K562 (cell line): ENCODE measurements at regions not wholly inside any gene's neighbourhood (a gene's known extent, or its start where the extent isn't known, plus 50 kb on each side); places are given as distances from the start of the nearest gene placed in this dataset.

Experiments used
- ATAC-seq: fragments of 200-7000 bp; cut with Tn5 transposase; 3 replicates; pipeline ENCODE4 v1.9.1; 2020; ENCODE audit warnings: moderate library complexity
- BruUV-seq: library from RNA; stranded (reverse); fragments of 400-500 nt; replicated peaks from 2 replicates; lab custom pipeline; 2021; lab: Mats Ljungman, UMichigan
- CTCF ChIA-PET: fragments of 300-600 bp; formaldehyde crosslinking; extraction: SDS; loops from one replicate; lab custom pipeline; 2021; ENCODE audit warnings: low intra/inter-chr PET ratio; lab: Yijun Ruan, JAX
- POLR2A ChIA-PET: fragments of 300-600, 350-650 bp; sonication (Branson Sonifier 250); formaldehyde crosslinking; extraction: SDS; loops from one replicate; lab custom pipeline; 2021; ENCODE audit warnings: antibody characterized with exemption, inconsistent platforms; lab: Yijun Ruan, JAX
- DNase-seq, 4 experiments: peaks; one replicate each; pipeline versions ENCODE4 v3.0.0 to v3.0.0-alpha.2; 2011 to 2018; ENCODE audit warnings: low spot score in 3 of 4, mixed read lengths in 3 of 4; ENCODE audit errors: extremely low read depth in 1 of 4
- FAIRE-seq: peaks from 2 replicates; lab custom pipeline; 2011; peaks lifted over from hg19 to GRCh38; lab: Jason Lieb, UNC
- H2AFZ ChIP-seq: 2 replicates; pipeline ENCODE4 v1.6.0; 2011; ENCODE audit warnings: low read depth, low read length, control low read depth, inconsistent platforms
- H3K27ac ChIP-seq: fragments of 200-600 bp; 3 replicates; pipeline ENCODE4 v1.8.0; 2011; ENCODE audit warnings: low read depth, mild to moderate bottlenecking, control low read depth, inconsistent platforms, low read length, moderate library complexity, mixed read lengths; ENCODE audit errors: extremely low read depth
- H3K27me3 ChIP-seq, 2 experiments: fragments of 300-600 bp in 1 of 2; 2 replicates in 1 of 2; 3 replicates in 1 of 2; pipeline versions ENCODE4 v1.6.0 to v1.8.0; 2011; ENCODE audit warnings: inconsistent platforms in 2 of 2, low read length in 2 of 2, mild to moderate bottlenecking in 1 of 2, mixed read lengths in 1 of 2, moderate library complexity in 1 of 2; ENCODE audit not compliant: control insufficient read depth in 2 of 2, insufficient read depth in 2 of 2
- H3K36me3 ChIP-seq: fragments of 300-600 bp; 3 replicates; pipeline ENCODE4 v1.8.0; 2011; ENCODE audit warnings: mild to moderate bottlenecking, low read length, inconsistent platforms; ENCODE audit not compliant: control insufficient read depth, insufficient read depth
- H3K4me1 ChIP-seq, 2 experiments: fragments of 200-600 bp in 1 of 2; replicated peaks in 1 of 2; 2 replicates in 1 of 2; 3 replicates in 1 of 2; pipeline versions ENCODE4 v1.5.1 to v1.8.0; 2011; ENCODE audit warnings: inconsistent platforms in 2 of 2, low read length in 2 of 2, mild to moderate bottlenecking in 1 of 2, mixed read lengths in 1 of 2, moderate library complexity in 1 of 2; ENCODE audit not compliant: control insufficient read depth in 2 of 2, insufficient read depth in 2 of 2
- H3K4me2 ChIP-seq: 2 replicates; pipeline ENCODE4 v1.6.1; 2011; ENCODE audit warnings: low read length, control low read depth, inconsistent platforms, mixed read lengths; ENCODE audit not compliant: insufficient read depth
- H3K4me3 ChIP-seq: fragments of 200-600 bp; sonication (generic), shearing (Covaris generic); 2 replicates; pipeline ENCODE4 v1.5.1; 2016; ENCODE audit warnings: control low read depth, inconsistent platforms
- H3K79me2 ChIP-seq: fragments of 200-600 bp; 3 replicates; pipeline ENCODE4 v1.8.0; 2011; ENCODE audit warnings: low read length, inconsistent platforms; ENCODE audit not compliant: control insufficient read depth, insufficient read depth
- H3K9ac ChIP-seq, 2 experiments: 2 replicates each; pipeline versions ENCODE4 v1.6.0 to v1.6.1; 2011; ENCODE audit warnings: low read depth in 2 of 2, low read length in 2 of 2, control low read depth in 1 of 2, inconsistent platforms in 1 of 2, mild to moderate bottlenecking in 1 of 2, mixed read lengths in 1 of 2; ENCODE audit not compliant: insufficient read depth in 1 of 2
- H3K9me1 ChIP-seq: one replicate; pipeline ENCODE4 v1.6.0; 2011; ENCODE audit warnings: inconsistent platforms, mild to moderate bottlenecking, low read length, moderate library complexity; ENCODE audit not compliant: control insufficient read depth, insufficient read depth
- H3K9me3 ChIP-seq: replicated peaks from 2 replicates; pipeline ENCODE4 v1.5.1; 2011; ENCODE audit warnings: low read depth, low read length, inconsistent platforms; ENCODE audit not compliant: control insufficient read depth, insufficient read depth
- H4K20me1 ChIP-seq: replicated peaks from 2 replicates; pipeline ENCODE4 v1.6.1; 2011; ENCODE audit warnings: low read length, inconsistent platforms, mixed read lengths; ENCODE audit not compliant: control insufficient read depth, insufficient read depth
- ARHGAP35 ChIP-seq: fragments of 450-650 bp; IDR thresholded peaks from 2 replicates; pipeline ENCODE4 v1.6.1; 2018; ENCODE audit not compliant: partially characterized antibody
- ARID1B ChIP-seq: fragments of 450-650 bp; IDR thresholded peaks from 2 replicates; pipeline ENCODE4 v1.6.1; 2016; ENCODE audit warnings: antibody characterized with exemption, mild to moderate bottlenecking, inconsistent platforms
- GTF2A2 ChIP-seq: IDR thresholded peaks from 2 replicates; pipeline ENCODE4 v1.6.1; 2016; ENCODE audit warnings: mild to moderate bottlenecking, missing genetic modification characterization, missing compliant biosample characterization
- NR2C1 ChIP-seq, 2 experiments: fragments of 450-650 bp; IDR thresholded peaks; 2 replicates each; pipeline ENCODE4 v1.6.1; 2017; ENCODE audit warnings: mild to moderate bottlenecking in 2 of 2, antibody characterized with exemption in 1 of 2, inconsistent platforms in 1 of 2, missing compliant biosample characterization in 1 of 2, missing genetic modification characterization in 1 of 2
- PTTG1 ChIP-seq: fragments of 450-650 bp; IDR thresholded peaks from 2 replicates; pipeline ENCODE4 v1.6.1; 2016; ENCODE audit warnings: low read depth, mild to moderate bottlenecking, missing genetic modification characterization, missing compliant biosample characterization
- RB1 ChIP-seq: fragments of 450-650 bp; IDR thresholded peaks from 2 replicates; pipeline ENCODE4 v1.6.1; 2017; ENCODE audit warnings: low read depth, mild to moderate bottlenecking
- SOX6 ChIP-seq: fragments of 450-650 bp; IDR thresholded peaks from 2 replicates; pipeline ENCODE4 v1.6.1; 2014; ENCODE audit warnings: mild to moderate bottlenecking
- TCF7 ChIP-seq: sonication (generic); IDR thresholded peaks from 2 replicates; pipeline ENCODE4 v1.6.1; 2016; ENCODE audit warnings: antibody characterized with exemption, borderline replicate concordance
- ZNF124 ChIP-seq: sonication (generic); formaldehyde crosslinking; IDR thresholded peaks from 2 replicates; pipeline ENCODE4 v1.8.1; 2022; ENCODE audit warnings: missing genetic modification reagents
- ZNF143 ChIP-seq: sonication (generic); formaldehyde crosslinking; IDR thresholded peaks from 2 replicates; pipeline ENCODE4 v1.9.0; 2022; ENCODE audit warnings: mild to moderate bottlenecking, missing genetic modification reagents
- WGBS: fragments of 100-300 bp; shearing (Covaris generic); methylation state at CpG from one replicate; pipeline ENCODE4 v1.1.6; 2016; ENCODE audit warnings: low coverage, mixed read lengths; ENCODE audit not compliant: insufficient coverage; ENCODE audit errors: missing lambda C conversion rate; 5-methylcytosine and 5-hydroxymethylcytosine counted together
- in situ Hi-C: fragments of 300-500 bp; cut with MboI; formaldehyde crosslinking; loops from 4 replicates; pipeline ENCODE4 v1.15.0; 2018; ENCODE audit warnings: inconsistent platforms, mixed read lengths
- intact Hi-C: fragments of 100-400 bp; cut with micrococcal nuclease; formaldehyde crosslinking; loops from 2 replicates; pipeline ENCODE4 v1.14.2; 2022
- TF ChIP-seq, protein P1 (sequence below): fragments of 150-350 bp; conservative IDR thresholded peaks from 2 replicates; pipeline ENCODE4 v1.6.1; 2014; ENCODE audit warnings: low read length
- TF ChIP-seq, protein P2 (sequence below): sonication (generic); formaldehyde crosslinking; IDR thresholded peaks from 2 replicates; pipeline ENCODE4 v1.8.0; 2022; ENCODE audit warnings: mild to moderate bottlenecking, missing genetic modification reagents
- TF ChIP-seq, protein P3 (sequence below): IDR thresholded peaks from 2 replicates; pipeline ENCODE4 v1.6.1; 2012; ENCODE audit warnings: low read depth, low read length, improper control_type of control experiment, borderline replicate concordance
- TF ChIP-seq, protein P4 (sequence below): fragments of 450-650 bp; formaldehyde crosslinking; conservative IDR thresholded peaks from 2 replicates; pipeline ENCODE4 v1.4.0; 2022; ENCODE audit warnings: mild to moderate bottlenecking, missing genetic modification characterization

DNA sequence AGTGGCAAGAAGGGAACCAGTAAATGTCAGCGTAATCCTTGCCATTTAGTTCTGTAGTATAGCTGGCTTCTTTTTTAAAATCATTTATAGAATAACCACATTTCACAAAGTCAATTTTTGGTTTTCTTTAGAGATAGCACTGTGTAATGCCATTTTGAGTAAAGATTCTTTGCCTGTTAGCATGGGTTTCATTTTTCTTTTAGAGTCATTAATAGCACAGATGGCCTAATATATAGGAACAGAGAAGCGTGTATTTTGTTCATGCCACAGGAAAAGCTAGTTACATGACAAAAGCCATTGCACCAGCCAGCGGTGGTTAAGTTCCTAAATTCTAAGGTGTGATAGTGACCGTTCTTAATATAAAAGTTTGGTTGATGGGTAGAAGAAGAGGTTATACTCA, 1363.9 kb downstream of the MAT2B start:
- ATAC-seq (no peak), FAIRE-seq (no peak), DNase-seq (no peak)
- Histone ChIP-seq H3K9ac (no peak overlapping the region), H3K27me3 (no peaks in the 10 kb centered on the region), H3K9me1 (no peaks in the 10 kb centered on the region), H3K4me2 (no peak overlapping the region), H3K27ac (no peak overlapping the region), H3K36me3 (no peaks in the 10 kb centered on the region), H3K4me1 (no peaks in the 10 kb centered on the region), H3K4me3 (no peak overlapping the region), H4K20me1 (no peaks in the 10 kb centered on the region), H2AFZ (no peak overlapping the region), H3K9me3 (no peaks in the 10 kb centered on the region; the same call in 1 of the 2 replicates), H3K79me2 (no peaks in the 10 kb centered on the region)
- CTCF ChIA-PET: no interaction called here
- WGBS: 0% methylated on average over 4 of the region's 4 CpGs
- intact Hi-C loops: no loop called here
- POLR2A ChIA-PET: no interaction called here
- BruUV-seq: no TSS peak
- in situ Hi-C loops: no loop called here
- TF ChIP-seq, protein P1, sequence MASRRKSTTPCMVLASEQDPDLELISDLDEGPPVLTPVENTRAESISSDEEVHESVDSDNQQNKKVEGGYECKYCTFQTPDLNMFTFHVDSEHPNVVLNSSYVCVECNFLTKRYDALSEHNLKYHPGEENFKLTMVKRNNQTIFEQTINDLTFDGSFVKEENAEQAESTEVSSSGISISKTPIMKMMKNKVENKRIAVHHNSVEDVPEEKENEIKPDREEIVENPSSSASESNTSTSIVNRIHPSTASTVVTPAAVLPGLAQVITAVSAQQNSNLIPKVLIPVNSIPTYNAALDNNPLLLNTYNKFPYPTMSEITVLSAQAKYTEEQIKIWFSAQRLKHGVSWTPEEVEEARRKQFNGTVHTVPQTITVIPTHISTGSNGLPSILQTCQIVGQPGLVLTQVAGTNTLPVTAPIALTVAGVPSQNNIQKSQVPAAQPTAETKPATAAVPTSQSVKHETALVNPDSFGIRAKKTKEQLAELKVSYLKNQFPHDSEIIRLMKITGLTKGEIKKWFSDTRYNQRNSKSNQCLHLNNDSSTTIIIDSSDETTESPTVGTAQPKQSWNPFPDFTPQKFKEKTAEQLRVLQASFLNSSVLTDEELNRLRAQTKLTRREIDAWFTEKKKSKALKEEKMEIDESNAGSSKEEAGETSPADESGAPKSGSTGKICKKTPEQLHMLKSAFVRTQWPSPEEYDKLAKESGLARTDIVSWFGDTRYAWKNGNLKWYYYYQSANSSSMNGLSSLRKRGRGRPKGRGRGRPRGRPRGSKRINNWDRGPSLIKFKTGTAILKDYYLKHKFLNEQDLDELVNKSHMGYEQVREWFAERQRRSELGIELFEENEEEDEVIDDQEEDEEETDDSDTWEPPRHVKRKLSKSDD: no peak
- no peak for TF ChIP-seq TCF7
- no peak for TF ChIP-seq RB1
- no peak for TF ChIP-seq ARID1B
- no peak for TF ChIP-seq NR2C1 (IDR thresholded peaks at IDR 0.05)
- TF ChIP-seq NR2C1 (tag; IDR thresholded peaks at IDR 0.05): no peak
- no peak for TF ChIP-seq SOX6
- no peak for TF ChIP-seq PTTG1 (tag)
- TF ChIP-seq, protein P2, sequence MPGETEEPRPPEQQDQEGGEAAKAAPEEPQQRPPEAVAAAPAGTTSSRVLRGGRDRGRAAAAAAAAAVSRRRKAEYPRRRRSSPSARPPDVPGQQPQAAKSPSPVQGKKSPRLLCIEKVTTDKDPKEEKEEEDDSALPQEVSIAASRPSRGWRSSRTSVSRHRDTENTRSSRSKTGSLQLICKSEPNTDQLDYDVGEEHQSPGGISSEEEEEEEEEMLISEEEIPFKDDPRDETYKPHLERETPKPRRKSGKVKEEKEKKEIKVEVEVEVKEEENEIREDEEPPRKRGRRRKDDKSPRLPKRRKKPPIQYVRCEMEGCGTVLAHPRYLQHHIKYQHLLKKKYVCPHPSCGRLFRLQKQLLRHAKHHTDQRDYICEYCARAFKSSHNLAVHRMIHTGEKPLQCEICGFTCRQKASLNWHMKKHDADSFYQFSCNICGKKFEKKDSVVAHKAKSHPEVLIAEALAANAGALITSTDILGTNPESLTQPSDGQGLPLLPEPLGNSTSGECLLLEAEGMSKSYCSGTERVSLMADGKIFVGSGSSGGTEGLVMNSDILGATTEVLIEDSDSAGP (CRISPR knock-in tag): no peak
- TF ChIP-seq, protein P3, sequence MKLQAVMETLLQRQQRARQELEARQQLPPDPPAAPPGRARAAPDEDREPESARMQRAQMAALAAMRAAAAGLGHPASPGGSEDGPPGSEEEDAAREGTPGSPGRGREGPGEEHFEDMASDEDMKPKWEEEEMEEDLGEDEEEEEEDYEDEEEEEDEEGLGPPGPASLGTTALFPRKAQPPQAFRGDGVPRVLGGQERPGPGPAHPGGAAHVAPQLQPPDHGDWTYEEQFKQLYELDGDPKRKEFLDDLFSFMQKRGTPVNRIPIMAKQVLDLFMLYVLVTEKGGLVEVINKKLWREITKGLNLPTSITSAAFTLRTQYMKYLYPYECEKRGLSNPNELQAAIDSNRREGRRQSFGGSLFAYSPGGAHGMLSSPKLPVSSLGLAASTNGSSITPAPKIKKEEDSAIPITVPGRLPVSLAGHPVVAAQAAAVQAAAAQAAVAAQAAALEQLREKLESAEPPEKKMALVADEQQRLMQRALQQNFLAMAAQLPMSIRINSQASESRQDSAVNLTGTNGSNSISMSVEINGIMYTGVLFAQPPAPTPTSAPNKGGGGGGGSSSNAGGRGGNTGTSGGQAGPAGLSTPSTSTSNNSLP: no peak
- no peak for TF ChIP-seq ZNF143 (CRISPR knock-in tag)
- TF ChIP-seq ARHGAP35: no peak
- TF ChIP-seq, protein P4, sequence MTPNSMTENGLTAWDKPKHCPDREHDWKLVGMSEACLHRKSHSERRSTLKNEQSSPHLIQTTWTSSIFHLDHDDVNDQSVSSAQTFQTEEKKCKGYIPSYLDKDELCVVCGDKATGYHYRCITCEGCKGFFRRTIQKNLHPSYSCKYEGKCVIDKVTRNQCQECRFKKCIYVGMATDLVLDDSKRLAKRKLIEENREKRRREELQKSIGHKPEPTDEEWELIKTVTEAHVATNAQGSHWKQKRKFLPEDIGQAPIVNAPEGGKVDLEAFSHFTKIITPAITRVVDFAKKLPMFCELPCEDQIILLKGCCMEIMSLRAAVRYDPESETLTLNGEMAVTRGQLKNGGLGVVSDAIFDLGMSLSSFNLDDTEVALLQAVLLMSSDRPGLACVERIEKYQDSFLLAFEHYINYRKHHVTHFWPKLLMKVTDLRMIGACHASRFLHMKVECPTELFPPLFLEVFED: no peak
- TF ChIP-seq ZNF124 (CRISPR knock-in tag): no peak
- TF ChIP-seq GTF2A2: no peak
